HEK293 (cell line): ENCODE measurements at regions not wholly inside any gene's neighbourhood (a gene's known extent, or its start where the extent isn't known, plus 50 kb on each side); places are given as distances from the start of the nearest gene placed in this dataset.

ENCODE experiments used
- CTCF ChIA-PET: fragments of 350-600 bp; formaldehyde crosslinking; extraction: SDS; loops from one replicate; lab custom pipeline; 2021; ENCODE audit warnings: antibody characterized with exemption; lab: Yijun Ruan, JAX
- POLR2A ChIA-PET: fragments of 300-600 bp; formaldehyde crosslinking; extraction: SDS; loops from one replicate; lab custom pipeline; 2020; ENCODE audit warnings: antibody characterized with exemption, inconsistent platforms; lab: Yijun Ruan, JAX
- H3K27ac ChIP-seq: fragments of 200-500 bp; sonication (Bioruptor generic); 2 replicates; pipeline ENCODE4 v1.5.1; 2014; ENCODE audit warnings: low read depth, low read length, control low read depth, inconsistent platforms; ENCODE audit errors: extremely low read depth
- H3K36me3 ChIP-seq, 2 experiments: fragments of 200-500 bp in 1 of 2; sonication (Bioruptor generic) in 1 of 2; 1 replicate in 1 of 2; 2 replicates in 1 of 2; pipeline ENCODE4 v1.5.1; 2014 to 2017; ENCODE audit warnings: inconsistent platforms in 2 of 2, low read length in 2 of 2; ENCODE audit not compliant: control insufficient read depth in 2 of 2, insufficient read depth in 1 of 2
- H3K4me1 ChIP-seq: fragments of 200-500 bp; sonication (Bioruptor generic); 2 replicates; pipeline ENCODE4 v1.5.1; 2014; ENCODE audit warnings: mild to moderate bottlenecking, low read length, inconsistent platforms; ENCODE audit not compliant: control insufficient read depth, insufficient read depth
- H3K4me3 ChIP-seq: 2 replicates; pipeline ENCODE4 v1.5.1; 2011; ENCODE audit warnings: low read depth, mild to moderate bottlenecking, control low read depth, low read length, moderate library complexity
- H3K9me3 ChIP-seq: fragments of 200-500 bp; sonication (Bioruptor generic); 2 replicates; pipeline ENCODE4 v1.5.1; 2014; ENCODE audit warnings: low read depth, low read length, inconsistent platforms; ENCODE audit not compliant: control insufficient read depth, insufficient read depth
- IKZF3 ChIP-seq: fragments of 450-650 bp; IDR thresholded peaks from 2 replicates; pipeline ENCODE4 v1.5.0; 2018; ENCODE audit warnings: missing biosample characterization, mild to moderate bottlenecking, missing genetic modification characterization, moderate library complexity
- SETDB1 ChIP-seq: IDR thresholded peaks from one replicate; pipeline ENCODE4 v1.6.1; 2017; ENCODE audit warnings: mild to moderate bottlenecking, low read length, moderate library complexity, mixed read lengths; ENCODE audit not compliant: insufficient read length
- SP3 ChIP-seq: fragments of 450-650 bp; formaldehyde crosslinking; IDR thresholded peaks from 2 replicates; pipeline ENCODE4 v1.5.1; 2016; ENCODE audit warnings: missing biosample characterization, missing genetic modification characterization
- ZBTB7A ChIP-seq: fragments of 450-650 bp; formaldehyde crosslinking; IDR thresholded peaks from 2 replicates; pipeline ENCODE4 v1.5.1; 2016; ENCODE audit warnings: low read depth, missing biosample characterization, missing genetic modification characterization
- ZNF112 ChIP-seq: fragments of 450-650 bp; formaldehyde crosslinking; IDR thresholded peaks from 2 replicates; pipeline ENCODE4 v1.5.0; 2017; ENCODE audit warnings: missing biosample characterization, missing genetic modification characterization
- ZNF138 ChIP-seq: fragments of 450-650 bp; formaldehyde crosslinking; IDR thresholded peaks from 2 replicates; pipeline ENCODE4 v1.5.1; 2016; ENCODE audit warnings: missing biosample characterization, missing genetic modification characterization, borderline replicate concordance
- ZNF24 ChIP-seq: fragments of 450-650 bp; formaldehyde crosslinking; IDR thresholded peaks from 2 replicates; pipeline ENCODE4 v1.5.1; 2016; ENCODE audit warnings: missing biosample characterization, missing genetic modification characterization
- ZNF324 ChIP-seq: fragments of 450-650 bp; formaldehyde crosslinking; IDR thresholded peaks from 2 replicates; pipeline ENCODE4 v1.5.1; 2016; ENCODE audit warnings: missing biosample characterization, missing genetic modification characterization
- ZNF335 ChIP-seq: fragments of 450-650 bp; formaldehyde crosslinking; conservative IDR thresholded peaks from 2 replicates; pipeline ENCODE4 v1.5.1; 2016; ENCODE audit warnings: missing biosample characterization, missing genetic modification characterization
- ZNF341 ChIP-seq: fragments of 450-650 bp; formaldehyde crosslinking; IDR thresholded peaks from 2 replicates; pipeline ENCODE4; 2016; ENCODE audit warnings: low read depth, missing biosample characterization, missing genetic modification characterization
- ZNF391 ChIP-seq: fragments of 450-650 bp; formaldehyde crosslinking; IDR thresholded peaks from 2 replicates; pipeline ENCODE4 v1.5.1; 2016; ENCODE audit warnings: low read depth, missing biosample characterization, missing genetic modification characterization, borderline replicate concordance
- ZNF473 ChIP-seq: fragments of 450-650 bp; formaldehyde crosslinking; IDR thresholded peaks from 2 replicates; pipeline ENCODE4 v1.5.1; 2017; ENCODE audit warnings: missing biosample characterization, missing genetic modification characterization
- ZNF544 ChIP-seq: fragments of 450-650 bp; formaldehyde crosslinking; IDR thresholded peaks from 2 replicates; pipeline ENCODE4 v1.5.0; 2017; ENCODE audit warnings: missing biosample characterization, missing genetic modification characterization
- ZNF549 ChIP-seq: fragments of 450-650 bp; IDR thresholded peaks from 2 replicates; pipeline ENCODE4 v1.5.1; 2018; ENCODE audit warnings: missing biosample characterization, missing genetic modification characterization, mild to moderate bottlenecking, inconsistent platforms, moderate library complexity
- ZNF585B ChIP-seq: fragments of 450-650 bp; formaldehyde crosslinking; IDR thresholded peaks from 2 replicates; pipeline ENCODE4 v1.5.1; 2016; ENCODE audit warnings: missing biosample characterization, missing genetic modification characterization
- ZNF596 ChIP-seq: fragments of 450-650 bp; IDR thresholded peaks from 2 replicates; pipeline ENCODE4 v1.5.0; 2018; ENCODE audit warnings: missing biosample characterization, mild to moderate bottlenecking, missing genetic modification characterization, moderate library complexity
- ZNF660 ChIP-seq: fragments of 450-650 bp; IDR thresholded peaks from 2 replicates; pipeline ENCODE4 v1.5.1; 2018; ENCODE audit warnings: missing biosample characterization, mild to moderate bottlenecking, missing genetic modification characterization
- ZNF664 ChIP-seq: fragments of 450-650 bp; formaldehyde crosslinking; IDR thresholded peaks from 2 replicates; pipeline ENCODE4 v1.5.1; 2016; ENCODE audit warnings: missing biosample characterization, missing genetic modification characterization
- ZNF747 ChIP-seq: fragments of 450-650 bp; formaldehyde crosslinking; IDR thresholded peaks from 2 replicates; pipeline ENCODE4 v1.5.1; 2016; ENCODE audit warnings: missing biosample characterization, missing genetic modification characterization
- ZNF792 ChIP-seq: fragments of 450-650 bp; formaldehyde crosslinking; IDR thresholded peaks from 2 replicates; pipeline ENCODE4 v1.5.1; 2016; ENCODE audit warnings: missing biosample characterization, missing genetic modification characterization
- ZNF843 ChIP-seq: fragments of 450-650 bp; formaldehyde crosslinking; IDR thresholded peaks from 2 replicates; pipeline ENCODE4 v1.5.1; 2016; ENCODE audit warnings: missing biosample characterization, missing genetic modification characterization
- ZSCAN16 ChIP-seq: fragments of 450-650 bp; formaldehyde crosslinking; IDR thresholded peaks from 2 replicates; pipeline ENCODE4 v1.5.1; 2016; ENCODE audit warnings: missing biosample characterization, missing genetic modification characterization
- TF ChIP-seq, protein P1 (sequence below): fragments of 450-650 bp; formaldehyde crosslinking; IDR thresholded peaks from 2 replicates; pipeline ENCODE4 v1.5.1; 2016; ENCODE audit warnings: missing biosample characterization, missing genetic modification characterization
- TF ChIP-seq, protein P2 (sequence below): fragments of 450-650 bp; formaldehyde crosslinking; IDR thresholded peaks from 2 replicates; pipeline ENCODE4 v1.5.1; 2016; ENCODE audit warnings: missing biosample characterization, missing genetic modification characterization
- TF ChIP-seq, protein P3 (sequence below): fragments of 450-650 bp; formaldehyde crosslinking; IDR thresholded peaks from 2 replicates; pipeline ENCODE4 v1.5.1; 2016; ENCODE audit warnings: missing biosample characterization, missing genetic modification characterization, low read depth
- TF ChIP-seq, protein P4 (sequence below): fragments of 450-650 bp; formaldehyde crosslinking; IDR thresholded peaks from 2 replicates; pipeline ENCODE4 v1.5.1; 2016; ENCODE audit warnings: missing biosample characterization, missing genetic modification characterization

DNA sequence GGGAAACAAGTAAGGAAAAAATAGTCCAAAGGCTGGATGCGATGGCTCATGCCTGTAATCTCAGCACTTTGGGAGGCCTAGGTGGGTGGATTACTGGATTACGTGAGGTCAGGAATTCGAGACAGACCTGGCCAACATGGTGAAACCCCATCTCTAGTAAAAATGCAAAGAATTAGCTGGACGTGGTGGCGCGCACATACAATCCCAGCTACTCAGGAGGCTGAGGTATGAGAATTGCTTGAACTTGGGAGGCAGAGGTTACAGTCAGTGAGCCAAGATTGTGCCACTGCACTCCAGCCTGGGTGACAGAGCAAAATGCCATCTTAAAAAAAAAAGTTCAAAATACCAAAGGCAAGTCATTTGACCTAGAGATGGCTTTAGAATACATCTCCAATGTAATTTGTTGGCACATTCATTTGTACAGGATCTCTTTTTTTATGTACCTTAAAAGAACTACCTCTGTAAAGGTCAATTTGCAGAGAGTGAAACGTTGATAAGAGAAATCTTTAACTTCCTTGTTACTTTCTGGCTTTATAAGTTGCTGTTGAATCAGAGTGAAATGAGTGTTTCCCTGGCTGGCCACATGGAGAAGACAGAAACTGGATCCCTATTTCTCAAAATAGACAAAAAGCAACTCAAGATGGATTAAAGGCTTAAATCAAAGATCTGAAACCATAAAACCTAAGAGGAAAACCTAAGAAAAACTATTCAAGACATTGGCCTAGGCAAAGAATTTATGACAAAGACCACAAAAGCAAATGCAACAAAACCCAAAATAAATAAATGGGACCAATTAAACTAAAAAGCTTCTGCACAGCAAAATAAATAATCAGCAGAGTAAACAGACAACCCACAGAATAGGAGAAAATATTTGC, 260.7 kb downstream of the KLF6 start (continued):
- TF ChIP-seq, protein P1, sequence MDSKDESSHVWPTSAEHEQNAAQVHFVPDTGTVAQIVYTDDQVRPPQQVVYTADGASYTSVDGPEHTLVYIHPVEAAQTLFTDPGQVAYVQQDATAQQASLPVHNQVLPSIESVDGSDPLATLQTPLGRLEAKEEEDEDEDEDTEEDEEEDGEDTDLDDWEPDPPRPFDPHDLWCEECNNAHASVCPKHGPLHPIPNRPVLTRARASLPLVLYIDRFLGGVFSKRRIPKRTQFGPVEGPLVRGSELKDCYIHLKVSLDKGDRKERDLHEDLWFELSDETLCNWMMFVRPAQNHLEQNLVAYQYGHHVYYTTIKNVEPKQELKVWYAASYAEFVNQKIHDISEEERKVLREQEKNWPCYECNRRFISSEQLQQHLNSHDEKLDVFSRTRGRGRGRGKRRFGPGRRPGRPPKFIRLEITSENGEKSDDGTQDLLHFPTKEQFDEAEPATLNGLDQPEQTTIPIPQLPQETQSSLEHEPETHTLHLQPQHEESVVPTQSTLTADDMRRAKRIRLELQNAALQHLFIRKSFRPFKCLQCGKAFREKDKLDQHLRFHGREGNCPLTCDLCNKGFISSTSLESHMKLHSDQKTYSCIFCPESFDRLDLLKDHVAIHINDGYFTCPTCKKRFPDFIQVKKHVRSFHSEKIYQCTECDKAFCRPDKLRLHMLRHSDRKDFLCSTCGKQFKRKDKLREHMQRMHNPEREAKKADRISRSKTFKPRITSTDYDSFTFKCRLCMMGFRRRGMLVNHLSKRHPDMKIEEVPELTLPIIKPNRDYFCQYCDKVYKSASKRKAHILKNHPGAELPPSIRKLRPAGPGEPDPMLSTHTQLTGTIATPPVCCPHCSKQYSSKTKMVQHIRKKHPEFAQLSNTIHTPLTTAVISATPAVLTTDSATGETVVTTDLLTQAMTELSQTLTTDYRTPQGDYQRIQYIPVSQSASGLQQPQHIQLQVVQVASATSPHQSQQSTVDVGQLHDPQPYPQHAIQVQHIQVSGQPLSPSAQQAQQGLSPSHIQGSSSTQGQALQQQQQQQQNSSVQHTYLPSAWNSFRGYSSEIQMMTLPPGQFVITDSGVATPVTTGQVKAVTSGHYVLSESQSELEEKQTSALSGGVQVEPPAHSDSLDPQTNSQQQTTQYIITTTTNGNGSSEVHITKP = no peak
- no peak for TF ChIP-seq ZNF335
- no peak for TF ChIP-seq ZNF391 (tag by site-specific recombination)

DNA sequence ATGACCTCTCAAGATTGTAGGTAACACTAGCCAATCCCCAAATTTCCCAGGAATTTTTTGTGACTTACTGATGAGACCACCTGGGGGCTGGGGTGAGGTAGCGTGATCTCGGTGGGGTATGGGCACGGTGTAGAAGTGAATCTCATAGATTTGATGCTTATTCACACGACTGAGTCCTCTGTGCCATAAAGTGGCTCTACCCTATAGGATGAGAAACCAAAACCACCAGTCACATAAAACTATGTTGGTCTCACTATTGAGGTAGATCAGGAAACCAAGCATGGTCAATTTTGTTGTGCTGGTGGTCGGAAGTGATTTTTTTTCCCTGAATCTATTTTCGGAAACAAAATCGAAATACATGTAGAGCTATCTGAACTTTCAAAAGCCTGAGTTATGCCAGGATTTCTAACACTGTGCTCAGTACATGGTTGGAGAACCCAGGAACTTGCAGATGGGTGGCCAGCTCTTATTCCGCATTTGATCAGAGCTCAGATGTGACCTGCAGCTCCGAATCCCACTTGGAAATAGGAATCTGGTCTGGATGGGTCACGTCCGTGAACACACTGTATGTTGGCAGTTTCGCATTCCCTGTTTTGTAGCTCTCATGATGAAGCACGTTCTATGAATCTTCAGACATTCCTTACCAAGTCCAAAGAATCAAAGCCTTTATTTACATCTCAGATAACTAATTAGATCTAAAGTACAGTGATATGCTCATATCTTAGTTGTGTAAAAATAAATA, 261.5 kb downstream of the KLF6 start:
- CTCF ChIA-PET = interaction anchor here (0.6 to 1.3 kb wide), 2 partner anchors 10 to 122 kb away, joined by 3 read pairs; no protein-coding TSS in a partner anchor
- TF ChIP-seq, protein P2, sequence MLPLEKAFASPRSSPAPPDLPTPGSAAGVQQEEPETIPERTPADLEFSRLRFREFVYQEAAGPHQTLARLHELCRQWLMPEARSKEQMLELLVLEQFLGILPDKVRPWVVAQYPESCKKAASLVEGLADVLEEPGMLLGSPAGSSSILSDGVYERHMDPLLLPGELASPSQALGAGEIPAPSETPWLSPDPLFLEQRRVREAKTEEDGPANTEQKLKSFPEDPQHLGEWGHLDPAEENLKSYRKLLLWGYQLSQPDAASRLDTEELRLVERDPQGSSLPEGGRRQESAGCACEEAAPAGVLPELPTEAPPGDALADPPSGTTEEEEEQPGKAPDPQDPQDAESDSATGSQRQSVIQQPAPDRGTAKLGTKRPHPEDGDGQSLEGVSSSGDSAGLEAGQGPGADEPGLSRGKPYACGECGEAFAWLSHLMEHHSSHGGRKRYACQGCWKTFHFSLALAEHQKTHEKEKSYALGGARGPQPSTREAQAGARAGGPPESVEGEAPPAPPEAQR (tag by site-specific recombination) = no peak
- TF ChIP-seq ZNF549 (tag by site-specific recombination) (no peak), ZNF324 (tag by site-specific recombination) (no peak), IKZF3 (tag by site-specific recombination) (no peak), ZNF544 (tag by site-specific recombination) (no peak), ZNF664 (tag by site-specific recombination) (no peak), ZNF792 (tag by site-specific recombination) (no peak), ZBTB7A (no peak)
- TF ChIP-seq, protein P3, sequence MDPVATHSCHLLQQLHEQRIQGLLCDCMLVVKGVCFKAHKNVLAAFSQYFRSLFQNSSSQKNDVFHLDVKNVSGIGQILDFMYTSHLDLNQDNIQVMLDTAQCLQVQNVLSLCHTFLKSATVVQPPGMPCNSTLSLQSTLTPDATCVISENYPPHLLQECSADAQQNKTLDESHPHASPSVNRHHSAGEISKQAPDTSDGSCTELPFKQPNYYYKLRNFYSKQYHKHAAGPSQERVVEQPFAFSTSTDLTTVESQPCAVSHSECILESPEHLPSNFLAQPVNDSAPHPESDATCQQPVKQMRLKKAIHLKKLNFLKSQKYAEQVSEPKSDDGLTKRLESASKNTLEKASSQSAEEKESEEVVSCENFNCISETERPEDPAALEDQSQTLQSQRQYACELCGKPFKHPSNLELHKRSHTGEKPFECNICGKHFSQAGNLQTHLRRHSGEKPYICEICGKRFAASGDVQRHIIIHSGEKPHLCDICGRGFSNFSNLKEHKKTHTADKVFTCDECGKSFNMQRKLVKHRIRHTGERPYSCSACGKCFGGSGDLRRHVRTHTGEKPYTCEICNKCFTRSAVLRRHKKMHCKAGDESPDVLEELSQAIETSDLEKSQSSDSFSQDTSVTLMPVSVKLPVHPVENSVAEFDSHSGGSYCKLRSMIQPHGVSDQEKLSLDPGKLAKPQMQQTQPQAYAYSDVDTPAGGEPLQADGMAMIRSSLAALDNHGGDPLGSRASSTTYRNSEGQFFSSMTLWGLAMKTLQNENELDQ (tag by site-specific recombination) = no peak
- TF ChIP-seq, protein P4, sequence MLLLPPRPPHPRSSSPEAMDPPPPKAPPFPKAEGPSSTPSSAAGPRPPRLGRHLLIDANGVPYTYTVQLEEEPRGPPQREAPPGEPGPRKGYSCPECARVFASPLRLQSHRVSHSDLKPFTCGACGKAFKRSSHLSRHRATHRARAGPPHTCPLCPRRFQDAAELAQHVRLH (tag by site-specific recombination) = no peak
- TF ChIP-seq, all 188 proteins: peak for 0
- Histone ChIP-seq H3K9me3 (no peaks in the 10 kb centered on the region), H3K36me3 (no peaks in the 10 kb centered on the region), H3K4me1 (peaks cover 4% of the 10 kb centered on the region), H3K4me3 (no peak overlapping the region), H3K27ac (no peak overlapping the region)
- POLR2A ChIA-PET = no interaction called here

DNA sequence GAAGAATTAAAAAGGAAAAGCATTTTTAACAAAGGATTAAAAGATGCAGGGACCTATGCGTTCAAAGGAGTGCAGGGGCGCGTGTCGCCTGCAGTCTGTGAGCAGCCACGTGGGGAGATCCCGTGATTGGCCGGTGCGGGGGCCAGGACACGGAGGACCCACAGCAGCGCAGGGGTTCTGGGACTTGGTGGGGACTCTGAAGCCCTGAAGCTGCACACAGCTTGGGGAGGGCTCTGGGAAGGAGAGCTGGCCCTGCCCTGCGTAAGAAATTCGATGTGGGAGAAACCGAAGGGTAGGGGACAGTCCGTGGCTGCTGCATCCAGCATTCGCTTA, 268.1 kb downstream of the KLF6 start:
- no peak overlapping the region for H3K27ac ChIP-seq
- H3K9me3 ChIP-seq = no peaks in the 10 kb centered on the region
- no peak overlapping the region for H3K4me3 ChIP-seq
- TF ChIP-seq ZNF138 (tag by site-specific recombination) (no peak), ZNF843 (tag by site-specific recombination) (no peak), ZNF747 (tag by site-specific recombination) (no peak), ZNF660 (tag by site-specific recombination) (no peak), ZNF664 (tag by site-specific recombination) (no peak), ZNF792 (tag by site-specific recombination) (no peak), ZNF473 (tag by site-specific recombination) (no peak), ZNF596 (tag by site-specific recombination) (no peak), SP3 (tag by site-specific recombination) (no peak), ZNF341 (tag by site-specific recombination) (no peak), ZNF112 (tag by site-specific recombination) (no peak), SETDB1 (no peak), ZNF24 (tag by site-specific recombination) (no peak), ZSCAN16 (no peak), ZNF585B (tag by site-specific recombination) (no peak)
- CTCF ChIA-PET = no interaction called here
- POLR2A ChIA-PET = no interaction called here
- no peaks in the 10 kb centered on the region for H3K36me3 ChIP-seq
- no peaks in the 10 kb centered on the region for H3K4me1 ChIP-seq
